ENCODE measurements at regions not wholly inside any gene's neighbourhood (a gene's known extent, or its start where the extent isn't known, plus 50 kb on each side); places are given as distances from the start of the nearest gene placed in this dataset.

DNA sequence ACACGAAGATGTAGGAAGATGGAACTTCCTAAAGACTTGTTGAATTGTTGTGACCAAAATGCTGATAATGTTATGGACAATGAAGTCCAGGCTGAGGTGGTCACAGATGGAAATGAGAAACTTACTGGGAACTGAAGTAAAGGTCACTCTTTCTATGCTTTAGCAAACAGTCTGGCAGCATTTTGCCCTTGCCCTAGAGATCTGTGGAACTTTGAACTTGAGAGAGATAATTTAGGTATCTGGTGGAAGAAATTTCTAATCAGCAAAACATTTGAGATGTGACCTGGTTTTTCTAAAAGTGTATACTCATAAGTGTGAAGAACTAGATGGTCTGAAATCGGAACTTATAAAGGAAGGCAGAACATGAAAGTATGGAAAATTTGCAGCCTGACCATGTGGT lies 1785.9 kb downstream of the PCDH7 start:
- DNase-seq: no peak

DNA sequence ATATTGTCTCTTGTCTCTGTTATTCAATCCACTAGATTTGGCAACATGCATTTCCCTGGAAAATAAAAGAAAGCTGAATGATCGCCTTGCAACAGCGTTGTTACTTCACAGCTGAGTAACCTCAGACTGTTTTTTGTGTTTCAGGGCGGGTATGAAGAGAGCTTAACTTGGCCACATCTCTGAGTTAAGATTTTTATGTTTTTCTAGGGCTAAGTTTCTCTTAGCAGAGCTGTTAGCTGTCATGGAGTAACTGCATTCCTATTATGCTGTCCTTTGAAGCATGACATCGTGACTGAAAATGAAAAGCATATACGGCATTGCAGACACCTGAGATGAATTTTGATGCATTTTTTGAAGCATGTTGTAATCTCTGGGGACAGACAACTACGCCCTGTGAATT lies 1798.9 kb downstream of the PCDH7 start:
- DNase-seq: no peak

DNA sequence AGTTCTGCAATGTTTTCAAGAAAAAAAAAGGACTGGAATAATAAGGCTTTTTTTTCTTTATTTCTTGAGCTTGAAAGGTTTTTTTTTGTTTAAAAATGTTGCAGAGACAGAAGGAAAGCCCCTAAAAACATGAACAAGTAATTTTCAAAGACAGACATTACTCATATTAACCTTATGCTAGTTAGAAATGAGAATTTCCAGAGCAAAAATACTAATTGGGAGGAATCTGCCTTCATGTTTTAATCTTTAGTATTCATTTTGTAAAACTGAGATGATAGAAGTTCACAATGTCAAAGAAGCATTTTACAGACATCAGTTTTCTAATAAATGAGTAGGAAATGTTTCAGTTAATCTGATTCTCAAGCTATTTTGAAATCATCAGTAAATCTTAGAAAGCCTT lies 1805.3 kb downstream of the PCDH7 start:
- no peak for DNase-seq

GRCh38 chr4:32544846-32545245 lies 1824.7 kb downstream of the PCDH7 start:
- no peak for DNase-seq

DNA sequence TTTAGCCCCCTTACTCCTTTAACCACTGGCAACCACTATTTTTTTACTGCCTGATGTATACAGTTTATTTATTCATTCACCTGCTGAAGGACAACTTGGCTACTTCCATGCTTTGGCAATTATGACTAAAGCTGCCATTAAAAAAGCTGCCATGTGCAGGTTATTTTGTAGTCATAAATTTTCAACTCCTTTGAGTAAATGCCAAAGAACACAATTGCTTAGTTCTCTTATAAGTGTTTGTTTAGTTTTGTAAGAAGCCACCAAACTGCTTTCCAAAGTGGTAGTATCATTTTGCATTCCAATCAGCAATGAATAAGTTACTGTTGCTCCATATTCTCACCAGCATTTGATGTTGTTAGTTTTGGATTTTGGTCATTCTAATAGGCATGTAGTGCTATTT lies 1831.8 kb downstream of the PCDH7 start:
- no peak for DNase-seq

DNA sequence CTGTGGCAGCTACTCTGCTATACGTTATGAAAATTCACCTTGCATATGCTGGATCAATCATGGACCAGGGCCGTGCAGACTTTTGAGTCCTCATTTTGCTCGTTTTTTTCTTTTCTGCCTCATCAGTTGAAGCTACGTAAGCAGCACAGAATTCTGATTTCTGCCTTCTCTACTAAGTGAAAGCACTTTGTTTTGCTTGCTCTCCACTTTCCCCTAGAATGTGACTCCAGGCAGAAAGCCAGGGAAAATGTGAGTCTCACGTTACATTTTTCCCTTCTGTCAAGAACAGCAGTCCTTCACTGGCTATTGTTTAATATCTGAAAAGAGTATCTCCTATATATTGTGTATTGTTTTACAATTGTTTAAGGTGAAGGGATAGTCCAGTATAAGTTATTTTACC lies 1840.1 kb downstream of the PCDH7 start:
- peak; percentile 1 for DNase-seq

- DNase-seq: no peak
Observed at GRCh38 chr4:32562010-32562409, 1841.8 kb downstream of the PCDH7 start.

DNA sequence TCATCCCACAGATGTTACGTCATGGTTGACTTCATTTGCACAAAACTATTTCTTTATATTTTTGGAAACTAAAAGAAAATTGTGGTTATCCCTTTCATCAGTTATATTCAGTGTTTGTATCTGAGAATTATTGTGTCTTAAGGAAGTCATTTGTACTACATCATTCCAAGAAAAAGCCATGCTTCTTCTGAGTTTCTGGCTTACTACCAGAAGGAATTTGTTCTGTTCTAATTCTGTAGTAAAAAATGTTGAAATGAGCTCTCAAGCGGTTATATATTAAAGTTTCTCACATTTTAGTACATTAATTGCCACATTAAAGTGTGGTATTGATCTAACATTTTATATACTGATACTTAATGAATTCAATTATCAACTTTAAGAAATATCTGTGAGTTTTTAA lies 1844.5 kb downstream of the PCDH7 start:
- DNase-seq: no peak

DNA sequence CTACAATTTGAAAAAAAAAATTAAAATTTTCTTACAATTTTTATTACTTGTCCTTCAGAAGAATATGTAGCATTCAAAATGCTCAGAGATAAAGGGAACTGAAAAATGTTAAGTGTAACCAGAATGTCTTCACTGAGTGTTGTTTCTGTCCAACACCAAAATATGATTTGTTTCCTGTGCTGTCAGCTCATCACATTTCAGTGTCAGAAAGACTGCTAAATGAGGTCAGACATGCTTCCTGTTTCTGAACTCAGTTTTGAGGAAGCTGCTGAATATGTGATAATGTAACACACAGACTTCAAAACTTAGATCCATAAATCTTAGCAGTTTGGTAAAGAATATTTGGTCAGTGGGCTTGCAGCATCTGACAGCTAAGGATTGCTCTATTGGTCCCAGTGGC lies 1849.7 kb downstream of the PCDH7 start:
- no peak for DNase-seq

DNA sequence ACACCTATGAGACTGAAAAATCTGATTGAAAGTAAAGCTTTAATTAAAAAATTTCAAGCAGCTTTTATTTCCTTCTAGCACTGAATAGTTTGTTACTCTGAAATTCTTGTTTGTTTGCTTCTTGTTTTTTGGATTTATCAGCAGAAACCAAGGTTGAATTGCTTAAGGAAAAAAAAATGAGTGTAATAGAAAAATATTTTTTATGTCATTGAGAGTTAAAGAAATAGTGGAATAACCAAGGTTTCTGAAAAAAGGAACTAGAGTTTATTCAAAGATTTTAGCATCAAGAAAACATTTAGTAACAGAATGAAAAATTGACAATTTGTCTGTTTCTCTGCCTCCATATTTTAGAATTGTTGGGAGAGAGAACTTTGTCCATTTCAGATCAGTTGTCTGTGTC lies 1852.2 kb downstream of the PCDH7 start:
- DNase-seq: no peak

DNA sequence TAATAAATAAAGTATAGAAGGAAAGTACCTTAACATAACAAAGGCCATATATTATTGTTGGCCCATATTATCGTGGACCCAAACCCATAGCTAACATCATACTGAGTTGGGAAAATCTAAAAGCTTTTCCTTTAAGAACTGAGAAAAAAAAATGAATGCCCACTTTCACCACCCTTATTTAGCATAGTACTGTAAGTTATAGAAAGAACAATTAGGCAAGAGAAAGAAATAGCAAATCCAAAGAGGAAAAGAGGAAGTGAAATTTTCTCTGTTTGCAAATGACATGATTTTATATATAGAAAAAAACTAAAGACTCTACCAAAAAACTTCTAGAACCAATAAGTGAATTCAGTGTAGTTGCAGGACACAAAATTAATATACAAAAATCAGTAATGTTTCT lies 1854.6 kb downstream of the PCDH7 start:
- no peak for DNase-seq

- no peak for DNase-seq
Observed at GRCh38 chr4:32589097-32589496, 1868.9 kb downstream of the PCDH7 start.

- DNase-seq: no peak
Observed at GRCh38 chr4:32589853-32590252, 1869.7 kb downstream of the PCDH7 start.

DNA sequence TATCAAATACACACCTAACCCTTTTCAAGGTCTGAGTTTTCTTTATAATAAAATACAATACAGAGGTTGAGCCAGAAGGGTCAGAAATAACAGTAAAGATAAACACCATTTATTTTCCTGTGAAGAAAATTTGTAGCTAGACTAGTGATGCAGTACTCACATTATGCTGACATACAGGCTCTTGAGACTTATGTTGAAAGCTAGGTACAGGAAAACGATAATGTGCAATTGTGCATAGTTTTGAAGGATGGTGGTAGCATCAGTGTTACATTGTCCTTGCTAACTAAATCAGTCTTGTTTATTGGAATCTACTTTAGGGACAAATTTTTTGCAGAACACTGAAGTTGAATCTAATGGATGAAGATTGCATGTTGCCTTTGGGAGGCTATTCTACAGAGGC lies 1877.2 kb downstream of the PCDH7 start:
- no peak for DNase-seq

GRCh38 chr4:32601848-32602247 lies 1881.7 kb downstream of the PCDH7 start:
- no peak for DNase-seq

DNA sequence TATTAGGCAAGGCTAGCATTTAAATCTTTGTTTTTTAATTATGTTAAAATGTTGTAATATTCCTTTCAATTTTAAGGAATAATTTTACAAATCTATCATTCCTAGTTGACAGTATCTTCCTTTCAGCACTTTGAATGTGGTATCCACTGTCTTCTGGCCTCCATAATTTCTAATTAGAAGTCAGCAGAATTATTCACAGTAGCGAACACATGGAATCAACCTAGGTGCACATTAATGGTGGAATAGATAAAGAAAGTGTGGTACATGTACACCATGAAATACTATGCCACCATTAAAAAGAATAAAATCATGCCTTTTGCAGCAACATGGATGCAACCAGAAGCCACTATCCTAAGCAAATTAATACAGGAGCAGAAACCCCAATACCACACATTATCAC lies 1887.8 kb downstream of the PCDH7 start:
- DNase-seq: no peak

- DNase-seq: no peak
Observed at GRCh38 chr4:32624943-32625603, 1904.9 kb downstream of the PCDH7 start.

DNA sequence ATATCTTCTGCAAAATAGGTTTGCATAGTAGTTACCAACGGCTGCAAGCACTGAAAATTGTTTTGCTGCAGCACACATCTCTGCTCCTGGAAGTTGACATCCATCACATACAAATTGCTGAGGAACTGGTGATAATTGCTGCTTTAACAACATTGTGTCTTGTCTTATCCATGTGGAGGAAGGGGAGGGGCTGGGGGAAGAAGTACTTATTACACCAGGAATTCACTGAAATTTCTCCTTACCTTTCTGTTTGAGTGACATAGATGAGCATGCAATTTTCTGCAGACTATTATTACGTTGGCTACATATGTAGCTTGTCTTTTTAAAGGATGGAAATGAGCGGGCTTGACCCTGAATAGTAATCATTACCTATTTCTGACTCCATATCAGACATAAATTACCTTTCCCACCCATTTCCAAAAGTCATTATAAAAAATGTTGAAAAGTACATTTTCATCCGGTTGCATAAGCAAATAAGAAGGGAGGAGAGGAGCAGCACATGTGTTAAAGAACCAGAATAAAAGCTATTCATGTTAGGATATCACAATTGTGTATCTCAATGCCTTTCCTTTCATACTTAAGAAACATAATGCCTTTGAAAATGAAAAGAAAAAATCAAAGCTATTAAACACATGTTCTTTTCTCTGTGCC lies 1905.6 kb downstream of the PCDH7 start:
- DNase-seq: no peak

- no peak for DNase-seq
Observed at GRCh38 chr4:32631831-32632230, 1911.7 kb downstream of the PCDH7 start.

DNA sequence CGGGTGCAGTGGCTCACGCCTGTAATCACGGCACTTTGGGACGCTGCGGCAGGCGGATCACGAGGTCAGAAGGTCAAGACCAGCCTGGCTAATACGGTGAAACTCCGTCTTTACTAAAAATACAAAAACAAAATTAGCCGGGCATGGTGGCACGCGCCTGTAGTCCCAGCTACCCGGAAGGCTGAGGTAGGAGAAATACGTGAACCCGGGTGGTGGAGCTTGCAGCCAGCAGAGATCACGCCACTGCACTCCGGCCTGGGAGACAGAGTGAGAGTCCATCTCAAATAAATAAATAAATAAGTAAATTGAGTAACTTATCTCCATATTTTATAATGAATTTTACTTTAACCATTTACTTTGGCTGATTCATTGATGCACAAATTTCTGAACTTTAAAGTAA lies 1913.3 kb downstream of the PCDH7 start:
- no peak for DNase-seq

DNA sequence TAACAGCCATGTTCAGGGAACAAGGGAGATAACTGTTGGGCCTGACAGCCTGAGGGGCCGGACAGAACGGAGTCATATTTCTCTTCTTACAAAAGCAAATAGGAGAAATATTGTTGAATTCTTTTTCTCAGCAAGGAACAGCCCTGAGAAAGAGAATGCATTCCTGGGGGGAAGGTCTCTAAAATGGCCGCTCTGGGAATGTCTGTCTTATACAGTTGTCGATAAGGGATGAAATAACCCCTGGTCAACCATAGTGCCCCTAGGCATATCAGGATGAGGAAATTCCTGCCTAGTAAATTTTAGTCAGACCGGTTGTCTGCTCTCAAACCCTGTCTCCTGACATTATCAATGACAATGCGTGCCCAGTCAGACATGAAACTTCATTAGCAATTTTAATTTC lies 1925.5 kb downstream of the PCDH7 start:
- DNase-seq: no peak

DNA sequence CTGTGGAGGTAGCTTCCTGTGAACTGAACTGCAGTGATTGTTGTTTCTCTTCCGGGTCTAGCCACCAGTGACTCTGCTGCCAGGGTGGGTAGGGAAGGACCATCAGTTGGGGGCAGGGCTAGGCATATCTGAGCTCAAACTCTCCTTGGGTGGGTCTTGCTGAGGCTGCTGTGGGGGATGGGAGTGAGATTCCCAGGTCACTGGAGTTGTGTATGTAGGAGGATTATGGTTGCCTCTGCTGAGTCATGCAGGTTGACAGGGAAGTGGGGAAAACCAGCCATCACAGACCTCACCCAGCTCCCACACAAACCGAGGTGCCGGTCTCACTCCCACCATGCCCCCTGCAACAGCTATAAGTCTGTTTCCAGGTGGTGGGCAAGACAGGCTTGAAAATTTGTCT lies 1937.8 kb downstream of the PCDH7 start:
- DNase-seq: no peak

- no peak for DNase-seq
Observed at GRCh38 chr4:32661229-32661628, 1941.1 kb downstream of the PCDH7 start.

GRCh38 chr4:32662803-32663202 lies 1942.6 kb downstream of the PCDH7 start:
- DNase-seq: no peak

DNA sequence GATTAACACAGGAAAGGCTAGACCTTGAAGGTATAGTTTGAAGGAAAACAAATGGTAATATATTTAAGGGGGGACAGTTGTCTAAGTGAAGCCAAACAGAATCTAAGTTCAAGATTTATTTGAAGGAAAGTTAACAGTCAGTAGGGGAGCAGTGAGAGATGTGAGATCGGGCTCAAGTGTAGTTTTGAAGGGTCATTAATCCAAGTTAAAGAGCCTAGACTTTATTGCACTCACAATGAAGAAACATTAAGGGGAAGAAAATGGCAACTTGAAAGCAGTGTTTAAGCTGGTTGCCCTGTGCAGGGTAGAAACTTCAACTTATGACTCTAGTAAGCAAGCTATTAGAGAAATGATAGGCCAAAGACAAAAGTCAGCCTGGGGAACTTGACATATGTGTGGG lies 1952.2 kb downstream of the PCDH7 start:
- no peak for DNase-seq

All from NCI-H2029 (cell line).